Peyer's patch (tissue), 4 donors: ENCODE measurements at regions not wholly inside any gene's neighbourhood (a gene's known extent, or its start where the extent isn't known, plus 50 kb on each side); places are given as distances from the start of the nearest gene placed in this dataset.

Experiments used
- DNase-seq, 3 donors: peaks; one replicate each; pipeline ENCODE4 v3.0.0-alpha.2; 2017 to 2019
- H3K27ac ChIP-seq, 4 donors: fragments of 200-600 bp; sonication (generic); one replicate each; pipeline ENCODE4 v1.5.1; 2016 to 2019
- H3K27me3 ChIP-seq, 2 donors: fragments of 200-600 bp; sonication (generic); one replicate each; pipeline ENCODE4 v1.5.1; 2019
- H3K36me3 ChIP-seq, 3 donors: fragments of 200-600 bp; sonication (generic); one replicate each; pipeline ENCODE4 v1.5.1; 2016 to 2019
- H3K4me1 ChIP-seq, 4 donors: fragments of 200-600 bp; sonication (generic); one replicate each; pipeline ENCODE4 v1.5.1; 2016 to 2019
- H3K4me3 ChIP-seq, 4 donors: fragments of 200-600 bp; sonication (generic); 1 replicate in 3 of 4; 2 replicates in 1 of 4; pipeline ENCODE4 v1.5.1; 2016 to 2019; ENCODE audit warnings: mild to moderate bottlenecking in 1 of 4
- H3K9me3 ChIP-seq, 4 donors: fragments of 200-600 bp; sonication (generic); one replicate each; pipeline ENCODE4 v1.5.1; 2016 to 2019; ENCODE audit warnings: mild to moderate bottlenecking in 1 of 4
- POLR2A ChIP-seq, 2 donors: fragments of 450-650 bp; IDR thresholded peaks; one replicate each; pipeline ENCODE4 v1.5.1; 2017; ENCODE audit warnings: antibody characterized with exemption in 2 of 2, mild to moderate bottlenecking in 2 of 2, moderate library complexity in 2 of 2
- TF ChIP-seq, protein P1 (sequence below), 6 experiments: fragments of 450-650 bp in 4 of 6; fragments of 200-600 bp in 2 of 6; sonication (generic) in 1 of 6; IDR thresholded peaks; one replicate each; pipeline ENCODE4 v1.5.1; 2017 to 2019; ENCODE audit warnings: antibody characterized with exemption in 6 of 6, mild to moderate bottlenecking in 3 of 6, moderate library complexity in 1 of 6

DNA sequence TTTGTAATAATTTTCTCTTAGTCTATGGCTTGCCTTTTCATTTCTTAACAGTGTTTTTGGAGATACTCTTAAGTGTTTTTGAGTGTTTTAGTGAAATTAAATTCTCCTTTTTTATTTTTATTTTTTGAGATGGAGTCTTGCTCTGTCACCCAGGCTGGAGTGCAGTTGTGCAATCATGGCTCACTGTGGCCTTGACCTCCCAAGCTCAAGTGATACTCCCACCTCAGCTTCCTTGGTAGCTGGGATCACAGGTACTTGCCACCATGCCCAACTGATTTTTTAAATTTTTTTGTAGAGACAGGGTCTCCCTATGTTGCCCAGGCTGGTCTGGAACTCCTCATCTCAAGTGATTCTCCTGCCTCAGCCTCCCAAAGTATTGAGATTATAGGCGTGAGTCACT, 240.3 kb downstream of the PLPP3 start:
- no peak for DNase-seq

GRCh38 chr1:56336982-56337381, 242.4 kb downstream of the PLPP3 start:
- Histone ChIP-seq H3K9me3 (no peaks in the 10 kb centered on the region), H3K4me1 (no peaks in the 10 kb centered on the region), H3K27me3 (no peaks in the 10 kb centered on the region), H3K4me3 (no peak overlapping the region), H3K27ac (no peak overlapping the region), H3K36me3 (no peaks in the 10 kb centered on the region)
- TF ChIP-seq, protein P1, sequence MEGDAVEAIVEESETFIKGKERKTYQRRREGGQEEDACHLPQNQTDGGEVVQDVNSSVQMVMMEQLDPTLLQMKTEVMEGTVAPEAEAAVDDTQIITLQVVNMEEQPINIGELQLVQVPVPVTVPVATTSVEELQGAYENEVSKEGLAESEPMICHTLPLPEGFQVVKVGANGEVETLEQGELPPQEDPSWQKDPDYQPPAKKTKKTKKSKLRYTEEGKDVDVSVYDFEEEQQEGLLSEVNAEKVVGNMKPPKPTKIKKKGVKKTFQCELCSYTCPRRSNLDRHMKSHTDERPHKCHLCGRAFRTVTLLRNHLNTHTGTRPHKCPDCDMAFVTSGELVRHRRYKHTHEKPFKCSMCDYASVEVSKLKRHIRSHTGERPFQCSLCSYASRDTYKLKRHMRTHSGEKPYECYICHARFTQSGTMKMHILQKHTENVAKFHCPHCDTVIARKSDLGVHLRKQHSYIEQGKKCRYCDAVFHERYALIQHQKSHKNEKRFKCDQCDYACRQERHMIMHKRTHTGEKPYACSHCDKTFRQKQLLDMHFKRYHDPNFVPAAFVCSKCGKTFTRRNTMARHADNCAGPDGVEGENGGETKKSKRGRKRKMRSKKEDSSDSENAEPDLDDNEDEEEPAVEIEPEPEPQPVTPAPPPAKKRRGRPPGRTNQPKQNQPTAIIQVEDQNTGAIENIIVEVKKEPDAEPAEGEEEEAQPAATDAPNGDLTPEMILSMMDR (IDR thresholded peaks at IDR 0.05) = no peak
- TF ChIP-seq POLR2A (IDR thresholded peaks at IDR 0.05) = no peak
- DNase-seq = no peak

More for the DNA sequence above, 240.3 kb downstream of the PLPP3 start:
- H3K27me3 ChIP-seq = no peaks in the 10 kb centered on the region
- no peaks in the 10 kb centered on the region for H3K36me3 ChIP-seq
- no peak overlapping the region for H3K27ac ChIP-seq
- no peak overlapping the region for H3K4me3 ChIP-seq
- no peaks in the 10 kb centered on the region for H3K9me3 ChIP-seq
- TF ChIP-seq POLR2A (IDR thresholded peaks at IDR 0.05) = no peak
- TF ChIP-seq, protein P1 (IDR thresholded peaks at IDR 0.05) = no peak
- no peaks in the 10 kb centered on the region for H3K4me1 ChIP-seq

- no peak for TF ChIP-seq POLR2A (IDR thresholded peaks at IDR 0.05)
- TF ChIP-seq, protein P1 (IDR thresholded peaks at IDR 0.05) = no peak
- no peak overlapping the region for H3K27ac ChIP-seq
- DNase-seq = no peak
- H3K36me3 ChIP-seq = no peaks in the 10 kb centered on the region
- no peak overlapping the region for H3K4me3 ChIP-seq
- no peaks in the 10 kb centered on the region for H3K9me3 ChIP-seq
- no peaks in the 10 kb centered on the region for H3K27me3 ChIP-seq
- no peaks in the 10 kb centered on the region for H3K4me1 ChIP-seq
Observed at GRCh38 chr1:56335394-56335793, 244.0 kb downstream of the PLPP3 start.

GRCh38 chr1:56334047-56334446, 245.3 kb downstream of the PLPP3 start:
- TF ChIP-seq POLR2A (IDR thresholded peaks at IDR 0.05) = no peak
- TF ChIP-seq, protein P1 (IDR thresholded peaks at IDR 0.05) = no peak
- Histone ChIP-seq H3K4me3 (no peak overlapping the region), H3K27ac (no peak overlapping the region)

DNA sequence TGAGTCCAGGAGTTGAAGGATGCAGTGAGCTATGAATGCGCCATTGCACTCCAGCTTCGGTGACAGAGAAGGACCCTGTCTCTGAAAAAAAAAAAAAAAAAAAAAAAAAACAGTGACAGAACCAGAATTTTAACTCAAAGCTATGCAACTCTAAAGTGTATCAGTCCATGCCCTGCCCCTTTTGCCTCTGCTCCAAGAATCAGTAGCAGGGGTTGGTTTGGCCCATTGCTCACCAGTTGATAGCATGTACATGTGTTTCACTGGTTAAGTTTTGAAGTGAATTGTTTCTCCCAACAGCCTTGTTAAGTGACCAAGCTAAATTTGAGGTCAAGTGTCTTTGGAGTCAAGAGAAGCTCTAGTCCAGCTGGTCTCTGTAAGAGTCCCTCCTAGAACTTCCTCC, 245.9 kb downstream of the PLPP3 start:
- H3K27ac ChIP-seq = no peak overlapping the region
- H3K9me3 ChIP-seq = no peaks in the 10 kb centered on the region
- DNase-seq = no peak
- H3K4me1 ChIP-seq = no peaks in the 10 kb centered on the region
- H3K27me3 ChIP-seq = no peaks in the 10 kb centered on the region
- TF ChIP-seq, protein P1 (IDR thresholded peaks at IDR 0.05) = no peak
- no peak for TF ChIP-seq POLR2A (IDR thresholded peaks at IDR 0.05)
- no peak overlapping the region for H3K4me3 ChIP-seq
- no peaks in the 10 kb centered on the region for H3K36me3 ChIP-seq

More at GRCh38 chr1:56334047-56334446, 245.3 kb downstream of the PLPP3 start:
- no peaks in the 10 kb centered on the region for H3K4me1 ChIP-seq
- no peaks in the 10 kb centered on the region for H3K27me3 ChIP-seq
- no peaks in the 10 kb centered on the region for H3K36me3 ChIP-seq
- DNase-seq = no peak
- no peaks in the 10 kb centered on the region for H3K9me3 ChIP-seq
